Subcutaneous abdominal adipose tissue (tissue), 5 donors: ENCODE measurements at regions not wholly inside any gene's neighbourhood (a gene's known extent, or its start where the extent isn't known, plus 50 kb on each side); places are given as distances from the start of the nearest gene placed in this dataset.

Source experiments
- H3K27ac ChIP-seq: one replicate; pipeline ENCODE4 v1.7.0; 2013; ENCODE audit warnings: low read depth, mild to moderate bottlenecking, inconsistent platforms, low read length, moderate library complexity
- H3K27me3 ChIP-seq, 5 donors: one replicate each; pipeline ENCODE4 v1.7.0; 2013; ENCODE audit warnings: low read length in 5 of 5, inconsistent platforms in 1 of 5; ENCODE audit not compliant: control insufficient read depth in 5 of 5, insufficient read depth in 4 of 5
- H3K36me3 ChIP-seq, 5 donors: one replicate each; pipeline ENCODE4 v1.7.0; 2013; ENCODE audit warnings: low read length in 5 of 5; ENCODE audit not compliant: control insufficient read depth in 5 of 5, insufficient read depth in 5 of 5
- H3K4me1 ChIP-seq, 5 donors: one replicate each; pipeline ENCODE4 v1.7.0; 2013; ENCODE audit warnings: low read length in 5 of 5, mild to moderate bottlenecking in 3 of 5, moderate library complexity in 1 of 5; ENCODE audit not compliant: control insufficient read depth in 5 of 5, insufficient read depth in 5 of 5
- H3K4me3 ChIP-seq, 5 donors: one replicate each; pipeline ENCODE4 v1.7.0; 2013; ENCODE audit warnings: low read length in 5 of 5, low read depth in 1 of 5
- H3K9ac ChIP-seq, 5 donors: one replicate each; pipeline ENCODE4 v1.7.0; 2013; ENCODE audit warnings: low read length in 5 of 5, mild to moderate bottlenecking in 4 of 5, moderate library complexity in 3 of 5
- H3K9me3 ChIP-seq, 5 donors: one replicate each; pipeline ENCODE4 v1.7.0; 2013; ENCODE audit warnings: low read length in 5 of 5; ENCODE audit not compliant: control insufficient read depth in 5 of 5
- donor health status: healthy.
- donor health status: healthy.
- donor health status: healthy.
- donor health status: healthy.
- donor health status: healthy.

DNA sequence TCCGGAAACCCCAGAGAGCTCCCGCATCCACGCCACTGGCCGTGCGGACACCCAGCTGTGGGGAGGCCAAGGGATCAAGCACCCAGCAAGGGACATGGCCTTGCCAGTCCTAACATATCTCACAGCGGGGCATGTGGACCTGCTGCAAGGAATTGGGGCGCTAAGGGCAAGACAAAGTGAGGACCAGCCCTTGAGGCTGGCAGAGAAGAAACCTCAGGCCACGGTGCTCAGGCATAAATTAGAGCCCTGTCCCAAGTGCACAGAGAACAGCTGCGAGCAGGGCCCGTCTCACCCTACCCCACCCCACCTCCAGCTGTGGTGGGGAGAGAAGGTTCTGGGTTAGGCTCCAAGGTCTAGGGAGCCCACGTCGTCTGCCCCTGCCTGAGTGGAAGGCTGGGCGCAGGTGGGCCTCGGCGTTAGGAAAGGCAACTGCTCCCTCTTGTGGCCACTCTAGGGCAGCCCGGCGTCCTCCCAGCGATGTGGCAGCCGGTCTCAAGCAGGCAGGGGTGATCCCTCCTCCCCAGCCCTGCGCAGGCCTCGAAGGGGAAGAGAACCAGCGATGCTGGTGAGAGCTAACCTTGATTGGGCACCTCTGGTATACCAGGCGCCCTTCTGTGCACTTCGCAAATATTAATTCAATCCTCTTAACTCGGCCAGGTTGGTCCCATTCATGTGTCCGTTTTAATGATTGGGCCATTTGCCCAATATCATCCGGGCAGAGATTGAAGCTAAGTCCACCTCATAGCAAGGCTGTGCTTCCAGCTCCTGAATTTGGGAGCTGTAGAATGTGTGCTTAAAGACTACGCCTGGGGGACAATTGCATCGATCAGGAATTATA, 235.8 kb downstream of the NFATC2 start:
- no peaks in the 10 kb centered on the region for H3K9me3 ChIP-seq
- no peak overlapping the region for H3K4me3 ChIP-seq
- peaks cover 0 to 6% (median 3%) of the 10 kb centered on the region in 5 donors for H3K27me3 ChIP-seq
- H3K4me1 ChIP-seq, result peaks cover 0 to 6% (median 3%) of the 10 kb centered on the region in 5 donors
- no peak overlapping the region for H3K9ac ChIP-seq
- H3K36me3 ChIP-seq, result no peaks in the 10 kb centered on the region
- no peak overlapping the region for H3K27ac ChIP-seq

- Histone ChIP-seq H3K27me3 (peaks cover 0 to 6% (median 3%) of the 10 kb centered on the region in 5 donors), H3K9ac (no peak overlapping the region), H3K27ac (no peak overlapping the region), H3K9me3 (no peaks in the 10 kb centered on the region), H3K4me3 (no peak overlapping the region), H3K4me1 (peaks cover 0 to 6% (median 3%) of the 10 kb centered on the region in 5 donors), H3K36me3 (no peaks in the 10 kb centered on the region)
Observed at GRCh38 chr20:51306081-51306480, 236.4 kb downstream of the NFATC2 start.

DNA sequence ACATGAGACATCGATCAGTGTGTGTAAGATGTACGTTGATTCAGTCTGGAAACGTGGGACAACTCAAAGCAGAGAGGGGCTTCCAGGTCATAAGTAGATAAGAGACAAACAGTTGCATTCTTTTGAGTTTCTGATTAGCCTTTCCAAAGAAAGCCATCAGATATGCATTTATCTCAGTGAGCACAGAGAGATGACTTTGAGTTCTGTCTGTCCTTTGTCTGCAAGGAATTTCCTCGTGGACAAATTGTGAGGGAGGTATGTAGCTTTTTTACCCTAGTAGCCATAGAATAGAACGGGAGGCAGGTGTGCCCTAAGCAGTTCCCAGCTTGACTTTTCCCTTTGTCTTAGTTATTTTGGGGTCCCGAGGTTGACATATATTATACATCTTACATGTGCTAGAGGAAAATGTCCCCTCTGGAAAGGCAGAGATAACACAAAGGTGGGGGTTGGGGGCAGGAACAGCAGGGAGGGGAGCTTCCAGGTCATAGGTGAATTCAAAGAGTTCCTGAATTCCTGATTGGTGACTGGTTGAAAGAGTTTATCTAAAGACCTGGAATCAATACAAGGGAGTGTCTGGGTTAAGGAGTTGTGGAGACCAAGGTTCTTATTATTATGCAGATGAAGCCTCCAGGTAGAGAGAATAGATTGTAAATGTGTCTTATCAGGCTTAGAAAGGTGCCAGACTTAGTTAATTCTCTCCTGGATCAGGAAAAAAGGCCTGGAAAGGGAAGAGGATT, 237.0 kb downstream of the NFATC2 start:
- Histone ChIP-seq H3K4me3 (no peak overlapping the region), H3K9me3 (no peaks in the 10 kb centered on the region)

GRCh38 chr20:51303731-51304670, 238.5 kb downstream of the NFATC2 start:
- Histone ChIP-seq H3K27ac (no peak overlapping the region), H3K4me1 (peaks cover 0 to 6% (median 3%) of the 10 kb centered on the region in 5 donors), H3K36me3 (no peaks in the 10 kb centered on the region), H3K9ac (no peak overlapping the region), H3K4me3 (no peak overlapping the region), H3K9me3 (peaks cover 0 to 6% (median 4%) of the 10 kb centered on the region in 5 donors), H3K27me3 (peaks cover 0 to 6% (median 3%) of the 10 kb centered on the region in 5 donors)

More for the DNA sequence above, 237.0 kb downstream of the NFATC2 start:
- H3K9ac ChIP-seq, result no peak overlapping the region
- H3K27me3 ChIP-seq, result peaks cover 0 to 6% (median 3%) of the 10 kb centered on the region in 5 donors
- no peaks in the 10 kb centered on the region for H3K36me3 ChIP-seq
- H3K27ac ChIP-seq, result no peak overlapping the region
- H3K4me1 ChIP-seq, result peaks cover 0 to 6% (median 3%) of the 10 kb centered on the region in 5 donors

GRCh38 chr20:51301026-51301425, 241.5 kb downstream of the NFATC2 start:
- Histone ChIP-seq H3K36me3 (no peaks in the 10 kb centered on the region), H3K27me3 (peaks cover 0 to 6% (median 4%) of the 10 kb centered on the region in 5 donors), H3K4me3 (no peak overlapping the region), H3K9me3 (peaks cover 0 to 6% (median 4%) of the 10 kb centered on the region in 5 donors), H3K27ac (no peak overlapping the region), H3K4me1 (no peaks in the 10 kb centered on the region), H3K9ac (no peak overlapping the region)

DNA sequence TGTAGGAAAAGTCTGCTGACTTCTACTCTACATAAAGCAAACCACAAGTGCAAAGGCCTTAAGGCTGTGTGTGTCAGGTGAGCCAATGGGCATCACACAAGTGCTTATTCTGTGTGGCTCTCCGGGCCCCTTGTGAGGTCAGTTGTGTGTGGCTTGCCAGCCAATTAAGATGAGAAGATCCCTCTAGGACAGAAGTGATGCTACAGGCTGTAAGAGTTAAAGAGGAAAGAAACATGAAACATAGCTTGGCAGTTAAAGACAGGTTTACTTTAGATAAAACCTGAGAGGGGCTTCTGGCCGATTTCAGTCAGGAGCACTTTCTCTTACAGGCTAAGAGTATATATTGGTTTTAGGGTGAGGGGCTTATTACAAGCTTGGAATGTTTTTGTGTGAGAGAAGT, 242.4 kb downstream of the NFATC2 start:
- peaks cover 0 to 6% (median 4%) of the 10 kb centered on the region in 5 donors for H3K9me3 ChIP-seq
- no peak overlapping the region for H3K27ac ChIP-seq
- H3K4me3 ChIP-seq, result no peak overlapping the region
- no peak overlapping the region for H3K9ac ChIP-seq
- peaks cover 0 to 6% (median 4%) of the 10 kb centered on the region in 5 donors for H3K27me3 ChIP-seq
- H3K36me3 ChIP-seq, result no peaks in the 10 kb centered on the region
- H3K4me1 ChIP-seq, result no peaks in the 10 kb centered on the region

DNA sequence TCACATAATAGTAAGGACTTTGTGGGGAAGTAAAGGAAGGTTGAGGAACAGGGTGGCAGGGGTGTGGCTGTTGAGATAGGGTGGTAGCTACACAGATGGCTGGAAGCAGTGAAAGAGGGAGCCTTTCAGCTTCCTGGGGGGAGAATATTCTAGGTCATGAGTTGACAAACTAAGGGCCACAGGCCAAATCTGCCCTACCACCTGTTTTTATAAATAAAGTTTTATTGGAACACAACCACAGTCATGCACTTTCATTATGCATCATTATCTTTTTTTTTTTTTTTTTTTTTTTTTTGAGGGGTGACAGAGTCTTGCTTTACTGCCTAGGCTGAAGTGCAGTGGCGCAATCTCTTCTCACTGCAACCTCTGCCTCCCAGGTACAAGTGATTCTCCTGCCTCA, 243.1 kb downstream of the NFATC2 start:
- Histone ChIP-seq H3K4me1 (no peaks in the 10 kb centered on the region), H3K27me3 (peaks cover 0 to 6% (median 2%) of the 10 kb centered on the region in 5 donors), H3K9me3 (peaks cover 0 to 6% (median 4%) of the 10 kb centered on the region in 5 donors), H3K36me3 (no peaks in the 10 kb centered on the region), H3K27ac (no peak overlapping the region), H3K4me3 (no peak overlapping the region), H3K9ac (no peak overlapping the region)

GRCh38 chr20:51298141-51298749, 244.3 kb downstream of the NFATC2 start:
- Histone ChIP-seq H3K27ac (no peak overlapping the region), H3K36me3 (no peaks in the 10 kb centered on the region), H3K4me3 (no peak overlapping the region), H3K4me1 (no peaks in the 10 kb centered on the region), H3K27me3 (peaks cover 0 to 6% (median 2%) of the 10 kb centered on the region in 5 donors), H3K9me3 (peaks cover 0 to 6% (median 4%) of the 10 kb centered on the region in 5 donors), H3K9ac (no peak overlapping the region)
